ENCODE measurements at regions not wholly inside any gene's neighbourhood (a gene's known extent, or its start where the extent isn't known, plus 50 kb on each side); places are given as distances from the start of the nearest gene placed in this dataset.

GRCh38 chr4:187586892-187587291 lies 408.7 kb upstream of the ZFP42 start:
- Histone ChIP-seq H3K27me3 (ENCODE audit: control insufficient read depth, insufficient read depth, low read length) (no peaks in the 10 kb centered on the region), H3K4ac (ENCODE audit: low read depth, low read length) (peak overlapping the region; percentile 27; the same call in 1 of the 2 replicates), H3K4me1 (ENCODE audit: control insufficient read depth, insufficient read depth, low read length) (peaks cover 3% of the 10 kb centered on the region; the same call in 1 of the 2 replicates), H2BK20ac (ENCODE audit: low read depth, low read length) (no peak overlapping the region), H3K9me1 (ENCODE audit: insufficient read depth, low read length) (no peaks in the 10 kb centered on the region), H4K91ac (ENCODE audit: insufficient read depth, low read depth, low read length) (no peak overlapping the region), H3K27ac (ENCODE audit: insufficient read depth, low read length) (no peak overlapping the region), H3K9ac (ENCODE audit: low read depth, low read length) (no peak overlapping the region), H4K8ac (ENCODE audit: low read depth in 2 of 2, low read length in 2 of 2) (no peak overlapping the region), H3K23ac (ENCODE audit: low read depth, low read length) (no peak overlapping the region), H3K79me1 (ENCODE audit: low read depth in 1 of 2, low read length in 2 of 2) (no peaks in the 10 kb centered on the region), H2BK120ac (ENCODE audit: low read depth, low read length) (no peak overlapping the region), H3K4me3 (ENCODE audit: insufficient read depth, low read depth, low read length) (no peak overlapping the region), H4K20me1 (ENCODE audit: insufficient read depth, low read length) (no peaks in the 10 kb centered on the region), H2AK9ac (replicated peaks; ENCODE audit: low read depth, low read length, poor library complexity) (no peak overlapping the region), H2AK5ac (ENCODE audit: low read depth, low read length) (no peak overlapping the region), H2AFZ (replicated peaks; ENCODE audit: low read length, poor library complexity) (peak overlapping the region; percentile 51), H3K36me3 (ENCODE audit: control insufficient read depth, insufficient read depth, low read length) (no peaks in the 10 kb centered on the region), H2BK15ac (ENCODE audit: low read depth, low read length) (no peak overlapping the region), H3K9me3 (ENCODE audit: control insufficient read depth, insufficient read depth, low read length) (no peaks in the 10 kb centered on the region), H2BK5ac (ENCODE audit: low read depth, low read length, poor library complexity, severe bottlenecking) (no peak overlapping the region), H3K14ac (replicated peaks; ENCODE audit: low read depth, low read length) (no peak overlapping the region), H4K5ac (ENCODE audit: low read depth, low read length) (no peak overlapping the region), H3K18ac (ENCODE audit: low read depth, low read length) (no peak overlapping the region), H3K4me2 (ENCODE audit: low read depth, low read length) (no peak overlapping the region), H3K56ac (ENCODE audit: extremely low read depth, insufficient read depth, low read length) (no peak overlapping the region)
- in situ Hi-C loops (cut with MboI; ENCODE audit: low sequenced_read_pairs) = no loop called here
- no CpG with 5 or more reads among the region's 7 CpGs for WGBS, 2 experiments (ENCODE audit: extremely low coverage in 2 of 2, insufficient read length in 1 of 2)
- TF ChIP-seq CTCF (conservative IDR thresholded peaks at IDR 0.05; ENCODE audit: low read depth, low read length) = no peak
- no peak for TF ChIP-seq RCOR1 (IDR thresholded peaks at IDR 0.05; ENCODE audit: insufficient replicate concordance, low read length)
- no peak for TF ChIP-seq POLR2A (IDR thresholded peaks at IDR 0.05; ENCODE audit: low read depth, low read length)
- no peak for TF ChIP-seq MAFK (IDR thresholded peaks at IDR 0.05; ENCODE audit: low read depth, low read length)
- TF ChIP-seq ELK1 (IDR thresholded peaks at IDR 0.05; ENCODE audit: borderline replicate concordance, low read depth, low read length) = no peak
- no peak for TF ChIP-seq RFX5 (IDR thresholded peaks at IDR 0.05; ENCODE audit: low read depth, low read length)
- no peak for TF ChIP-seq USF2 (IDR thresholded peaks at IDR 0.05; ENCODE audit: low read depth, low read length)
- TF ChIP-seq MXI1 (IDR thresholded peaks at IDR 0.05; ENCODE audit: borderline replicate concordance, low read depth, low read length) = no peak
- TF ChIP-seq NFE2L2 (IDR thresholded peaks at IDR 0.05; ENCODE audit: low read depth, low read length) = no peak
- TF ChIP-seq CHD1 (IDR thresholded peaks at IDR 0.05; ENCODE audit: low read depth, low read length) = no peak
- TF ChIP-seq RAD21 (IDR thresholded peaks at IDR 0.05; ENCODE audit: low read length) = no peak
- TF ChIP-seq SMC3 (IDR thresholded peaks at IDR 0.05; ENCODE audit: low read depth, low read length) = no peak
- no peak for TF ChIP-seq MAZ (IDR thresholded peaks at IDR 0.05; ENCODE audit: borderline replicate concordance, low read depth, low read length)
- TF ChIP-seq CEBPB (IDR thresholded peaks at IDR 0.05; ENCODE audit: low read depth, low read length) = no peak
- DNase-seq (no peak), ATAC-seq (ENCODE audit: low read depth) (no peak)
- POLR2A ChIA-PET (ENCODE audit: unreplicated experiment) = no interaction called here
- BruUV-seq (replicated peaks) = no TSS peak
- CTCF ChIA-PET = no interaction called here
- intact Hi-C loops (cut with micrococcal nuclease) = no loop called here
- dilution Hi-C loops (cut with HindIII; ENCODE audit: low sequenced_read_pairs, unreplicated experiment) = no loop called here
